SIG-M5 treated with dmso at 0.1 percent for 504 hours (cell line): ENCODE measurements at regions not wholly inside any gene's neighbourhood (a gene's known extent, or its start where the extent isn't known, plus 50 kb on each side); places are given as distances from the start of the nearest gene placed in this dataset.

Experiments used
- DNase-seq: peaks from one replicate; lab custom pipeline; 2025; ENCODE audit not compliant: unreplicated experiment; lab: John Stamatoyannopoulos, UW

DNA sequence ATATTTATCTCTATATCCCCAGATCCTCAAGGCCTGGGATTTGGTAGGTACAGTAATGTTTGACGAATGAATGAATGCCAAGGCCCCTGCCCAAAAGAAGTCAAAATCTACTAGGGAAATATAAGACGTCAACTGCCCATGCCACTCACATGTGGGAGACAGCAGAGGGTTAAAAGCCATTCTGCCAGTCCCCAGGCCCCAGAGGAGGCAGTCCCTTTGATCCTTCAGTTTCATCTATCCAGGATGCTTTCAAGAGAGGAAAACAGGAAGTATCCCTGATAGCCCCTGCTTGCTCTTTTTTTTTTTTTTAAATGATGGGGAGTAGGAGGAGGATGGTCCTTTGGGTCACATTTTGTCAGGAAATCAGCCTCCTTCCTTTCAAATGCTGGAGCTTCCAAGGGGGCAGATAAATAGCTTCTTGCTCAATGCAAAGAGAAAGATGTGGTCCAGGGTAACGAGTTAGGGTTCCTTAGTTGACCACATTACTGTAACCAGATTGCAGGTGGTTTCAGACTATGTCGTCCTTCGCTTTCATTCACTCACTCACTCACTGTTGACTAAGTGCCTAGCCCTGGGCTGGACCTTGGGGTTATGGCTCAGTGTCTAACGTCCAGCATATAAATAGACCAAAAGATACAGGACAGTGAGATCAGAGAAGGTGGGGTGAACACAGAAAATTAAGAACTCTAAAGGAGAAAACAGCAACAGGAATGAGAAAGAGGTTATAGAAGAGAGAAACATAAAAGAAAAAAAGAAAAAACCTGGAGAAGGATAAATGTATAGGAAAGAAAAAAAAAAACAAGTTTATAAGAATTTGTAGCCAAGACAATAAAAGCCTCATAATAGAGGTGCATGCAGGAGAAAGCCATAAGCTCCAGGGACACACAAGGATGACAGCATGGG lies 64.6 kb upstream of the PIM1 start:
- no peak for DNase-seq

- DNase-seq = no peak
Observed at GRCh38 chr6:37106051-37106363, 63.9 kb upstream of the PIM1 start.

DNA sequence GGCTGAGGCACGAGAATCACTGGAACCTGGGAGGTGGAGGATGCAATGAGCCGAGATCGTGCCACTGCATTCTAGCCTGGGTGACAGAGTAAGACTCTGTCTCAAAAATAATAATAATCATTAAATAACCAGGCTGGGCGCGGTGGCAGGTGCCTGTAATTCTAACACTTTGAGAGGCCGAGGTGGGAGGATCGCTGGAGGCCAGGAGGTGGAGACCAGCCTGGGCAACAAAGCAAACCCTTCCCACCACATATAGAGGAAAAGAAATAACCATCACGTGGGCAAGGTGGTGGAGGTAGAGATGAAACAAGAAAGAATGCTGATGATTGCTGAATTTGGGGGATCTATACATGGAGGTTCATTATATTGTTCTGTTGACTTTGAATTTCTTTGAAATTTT lies 63.4 kb upstream of the PIM1 start:
- DNase-seq = no peak

- no peak for DNase-seq
Observed at GRCh38 chr6:37106982-37107491, 62.9 kb upstream of the PIM1 start.

- no peak for DNase-seq
Observed at GRCh38 chr6:37109714-37110499, 60.0 kb upstream of the PIM1 start.

- no peak for DNase-seq
Observed at GRCh38 chr6:37110500-37111461, 59.2 kb upstream of the PIM1 start.

GRCh38 chr6:37113976-37114375 lies 56.0 kb upstream of the PIM1 start:
- no peak for DNase-seq

GRCh38 chr6:37114612-37115011 lies 55.3 kb upstream of the PIM1 start:
- no peak for DNase-seq

DNA sequence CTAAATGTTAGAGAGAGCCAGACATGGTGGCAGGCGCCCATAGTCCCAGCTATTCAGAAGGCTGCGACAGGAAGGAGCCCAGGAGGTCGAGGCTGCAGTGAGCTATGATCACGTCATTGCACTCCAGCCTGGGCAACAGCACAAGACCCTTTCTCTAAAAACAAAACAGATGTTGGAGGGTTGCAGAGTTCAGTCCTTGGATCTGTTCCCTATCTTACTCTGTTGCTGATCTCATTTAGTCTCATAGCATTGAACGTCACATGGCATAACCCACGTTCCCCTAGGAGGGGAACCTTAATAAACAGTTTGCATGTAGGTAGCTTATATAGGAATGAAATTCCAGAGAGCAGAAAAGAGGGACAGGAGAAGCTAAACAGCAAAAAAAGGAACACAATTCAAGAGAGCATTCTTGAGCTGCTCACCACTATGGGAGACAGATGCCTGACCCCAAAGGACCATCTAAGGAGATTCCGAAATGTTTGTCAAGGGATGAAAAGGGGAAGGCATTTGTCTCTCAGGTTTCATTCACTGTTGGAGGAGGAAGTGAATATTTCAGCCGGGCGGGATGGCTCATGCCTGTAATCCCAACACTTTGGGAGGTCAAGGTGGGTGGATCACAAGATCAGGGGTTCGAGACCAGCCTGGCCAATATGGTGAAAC lies 54.6 kb upstream of the PIM1 start:
- no peak for DNase-seq

DNA sequence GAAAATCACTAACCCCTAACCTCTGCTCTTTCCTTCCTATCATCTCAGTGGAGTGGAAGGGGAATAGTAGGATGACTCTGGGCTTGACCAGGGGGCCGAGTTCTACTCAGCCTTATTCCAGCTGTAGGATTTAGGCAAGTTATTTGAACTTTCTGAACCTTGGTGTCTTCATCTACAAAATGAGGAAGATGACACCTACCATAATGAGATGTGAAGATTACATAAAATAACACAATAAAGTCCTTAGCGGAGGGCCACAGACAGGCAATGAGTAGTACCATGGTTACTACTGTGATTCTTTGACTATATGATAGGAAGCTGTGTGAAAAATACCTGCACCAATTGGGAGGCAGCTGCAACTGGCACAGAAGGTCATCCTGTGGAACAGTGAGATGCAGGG lies 53.6 kb upstream of the PIM1 start:
- DNase-seq = no peak

DNA sequence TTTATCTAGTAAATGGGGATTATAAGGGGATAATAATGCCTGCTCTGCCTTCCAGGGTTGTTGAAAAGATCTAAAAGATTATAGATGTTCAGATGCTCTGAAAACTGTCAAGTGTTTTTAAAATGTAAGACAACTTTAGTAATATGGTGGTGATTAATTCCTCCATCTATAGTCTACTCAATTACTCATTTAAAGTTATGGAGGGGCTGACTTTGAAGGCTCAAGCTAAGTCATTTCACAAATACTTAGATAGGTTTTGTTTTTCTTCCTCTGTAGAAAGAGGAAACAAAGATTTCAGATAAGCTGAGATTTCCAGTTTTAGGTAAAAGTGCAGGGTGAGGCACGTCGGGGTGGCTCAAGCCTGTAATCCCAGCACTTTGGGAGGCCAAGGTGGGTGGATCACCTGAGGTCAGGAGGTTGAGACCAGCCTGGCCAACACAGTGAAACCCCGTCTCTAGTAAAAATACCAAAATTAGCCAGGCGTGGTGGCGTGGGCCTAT lies 50.5 kb upstream of the PIM1 start:
- DNase-seq = no peak
